Hindlimb muscle (tissue), 1 donor: ENCODE measurements at regions not wholly inside any gene's neighbourhood (a gene's known extent, or its start where the extent isn't known, plus 50 kb on each side); places are given as distances from the start of the nearest gene placed in this dataset.

Experiments used
- DNase-seq: peaks from one replicate; pipeline ENCODE4 v3.0.0-alpha.2; 2013

- no peak for DNase-seq
Observed at GRCh38 chr4:138740816-138741745, 274.5 kb upstream of the NOCT start.

DNA sequence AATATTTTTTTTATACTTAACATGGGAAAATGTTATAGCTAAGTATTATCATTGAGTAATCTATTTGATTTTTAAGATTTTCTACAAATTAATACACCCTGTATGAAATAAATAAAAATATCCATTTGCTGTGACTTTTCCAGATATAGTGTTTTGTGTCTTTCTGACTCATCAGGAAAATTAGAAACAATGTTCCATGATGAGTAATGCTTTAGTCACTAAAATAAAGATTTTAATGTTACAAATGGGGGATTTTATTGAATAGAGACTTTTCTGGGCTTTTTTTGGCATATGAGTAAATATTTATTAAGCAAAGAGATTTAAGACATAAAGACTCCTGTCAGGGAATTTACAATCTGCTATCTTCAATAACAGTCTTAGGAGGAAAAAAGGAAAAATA lies 279.2 kb upstream of the NOCT start:
- no peak for DNase-seq

DNA sequence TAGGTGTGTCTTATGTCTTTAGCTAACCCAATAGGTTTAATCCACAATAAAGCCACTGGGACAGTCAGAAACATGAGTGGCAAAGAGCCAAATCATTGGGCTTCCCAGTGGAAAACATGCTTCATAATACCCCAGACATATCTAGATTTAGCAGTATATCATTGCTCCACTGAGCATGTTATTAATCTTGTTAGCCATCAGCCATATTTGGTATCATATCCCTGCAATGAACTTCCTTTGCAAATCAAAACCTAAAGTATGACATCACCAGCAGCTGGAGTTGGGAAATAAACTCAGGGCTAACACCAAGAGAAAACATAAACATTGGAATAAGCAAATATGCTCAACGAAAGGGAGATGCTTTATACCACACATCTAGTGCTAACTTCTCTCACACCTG lies 280.8 kb upstream of the NOCT start:
- DNase-seq, result peak; percentile 23

GRCh38 chr4:138728566-138728965 lies 287.0 kb upstream of the NOCT start:
- no peak for DNase-seq

DNA sequence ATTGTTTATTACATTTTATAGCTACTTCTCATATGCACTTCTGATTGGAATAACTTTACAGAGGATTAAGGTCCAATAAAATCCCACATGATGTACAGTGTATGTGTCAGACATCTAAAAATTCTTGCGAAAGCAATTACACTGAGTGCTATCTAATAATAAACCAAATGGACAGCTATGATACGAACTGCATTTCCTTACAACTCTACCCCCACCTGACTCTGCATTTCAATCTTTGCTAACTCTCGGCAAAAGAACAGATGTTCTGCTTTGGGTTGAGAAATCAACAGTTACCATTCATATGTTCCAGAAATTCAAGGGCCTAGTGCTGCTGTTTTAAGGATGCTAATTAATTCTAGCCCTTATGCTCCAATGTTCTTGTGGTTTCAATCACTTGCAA lies 287.9 kb upstream of the NOCT start:
- no peak for DNase-seq

DNA sequence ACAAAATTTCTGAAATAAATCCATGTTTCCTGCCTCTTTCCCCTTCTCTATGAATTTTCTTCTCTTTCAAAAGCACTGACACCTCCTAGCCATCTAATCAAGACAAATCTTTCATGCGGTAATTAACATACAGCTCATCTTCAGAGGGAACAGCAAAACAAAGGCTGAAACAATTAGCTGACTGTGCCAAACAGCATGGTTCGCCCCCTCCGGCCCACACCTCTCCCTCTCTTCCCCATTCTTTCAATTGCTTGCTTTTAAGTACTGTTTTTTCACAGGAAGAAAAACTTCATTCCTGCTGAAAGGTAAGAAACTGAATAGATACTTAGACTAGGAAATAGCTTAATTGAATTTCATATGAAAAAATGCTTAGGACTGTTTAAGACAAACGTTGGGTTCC lies 291.1 kb upstream of the NOCT start:
- DNase-seq, result no peak

GRCh38 chr4:138716559-138717335 lies 298.8 kb upstream of the NOCT start:
- DNase-seq, result no peak

DNA sequence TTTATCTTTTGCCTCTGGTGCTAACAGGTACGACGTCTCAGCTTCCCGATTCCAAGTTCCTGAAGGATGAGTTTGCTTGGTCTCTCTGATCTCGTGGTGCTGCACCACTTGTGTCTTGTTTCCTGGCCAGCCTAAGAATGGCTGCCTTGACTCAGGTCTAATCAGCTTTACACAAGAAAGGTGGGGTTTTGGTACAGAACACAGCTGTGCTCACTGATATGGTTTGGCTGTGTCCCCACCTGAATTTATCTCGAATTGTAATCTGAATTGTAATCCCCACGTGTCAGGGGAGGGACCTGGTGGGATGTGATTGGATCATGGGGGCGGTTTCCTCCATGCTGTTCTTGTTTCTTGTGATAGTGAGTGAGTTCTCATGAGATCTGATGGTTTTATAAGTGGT lies 305.3 kb upstream of the NOCT start:
- DNase-seq, result no peak

DNA sequence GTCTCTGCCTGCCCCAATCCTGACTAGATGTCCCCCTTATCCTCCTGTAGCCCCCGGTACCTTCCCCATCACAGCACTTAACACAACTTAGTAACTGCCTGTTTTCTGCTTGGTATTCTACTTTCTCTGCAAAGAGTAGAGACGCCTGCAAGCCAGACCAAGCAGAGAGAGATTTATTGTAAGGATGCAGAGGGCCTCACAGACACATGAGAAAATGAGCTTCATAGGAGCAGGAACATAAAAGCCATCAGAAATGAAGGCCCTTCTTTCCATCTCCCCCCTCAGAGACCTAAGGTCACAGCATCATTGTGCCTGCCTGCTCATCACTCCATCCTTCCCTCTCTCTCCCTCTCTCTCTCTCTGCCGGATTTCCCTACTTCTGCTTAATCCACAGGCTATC lies 305.7 kb upstream of the NOCT start:
- no peak for DNase-seq

DNA sequence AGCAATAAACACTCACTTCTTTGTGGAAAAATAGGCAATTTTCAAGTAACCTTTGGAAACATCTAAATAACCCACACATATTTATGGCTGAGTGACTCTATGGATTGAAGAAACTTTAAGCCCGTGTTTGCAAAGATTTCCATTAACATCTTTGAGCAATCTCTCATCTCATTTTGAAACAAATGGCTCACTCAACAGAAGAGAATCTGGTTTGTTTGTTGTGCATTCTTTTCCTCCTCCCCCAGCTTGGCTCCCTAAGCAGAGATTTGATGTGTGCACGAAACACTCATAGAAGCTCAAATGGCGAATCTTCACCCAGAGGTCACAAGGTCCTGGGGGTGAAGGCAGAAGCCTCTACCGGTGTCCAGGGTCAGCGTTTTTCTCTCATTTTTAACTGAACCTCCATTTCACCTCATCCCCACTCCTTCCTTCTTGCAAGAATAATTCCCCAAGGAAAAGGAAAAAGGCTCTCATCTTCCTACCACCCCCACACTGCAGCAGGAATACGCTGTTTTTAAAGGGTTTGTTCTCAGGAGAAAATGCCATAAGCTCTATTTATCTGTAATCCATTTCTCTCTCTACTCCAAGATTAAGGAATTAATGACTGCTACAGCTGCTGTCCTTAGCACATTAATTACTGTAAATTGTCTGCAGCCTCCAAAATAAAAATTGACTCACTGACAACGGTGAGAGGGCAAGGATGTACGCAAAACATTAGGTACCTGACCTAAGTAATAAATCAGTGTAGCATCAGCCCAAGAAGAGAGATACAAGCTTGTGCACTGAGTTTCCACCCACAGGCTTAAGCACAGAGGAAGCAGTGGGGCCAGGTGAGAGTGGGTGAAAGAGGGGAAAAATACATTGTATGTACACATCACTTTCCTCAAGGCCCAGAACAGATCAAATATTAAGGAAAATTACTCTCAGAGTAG lies 307.6 kb upstream of the NOCT start:
- no peak for DNase-seq

DNA sequence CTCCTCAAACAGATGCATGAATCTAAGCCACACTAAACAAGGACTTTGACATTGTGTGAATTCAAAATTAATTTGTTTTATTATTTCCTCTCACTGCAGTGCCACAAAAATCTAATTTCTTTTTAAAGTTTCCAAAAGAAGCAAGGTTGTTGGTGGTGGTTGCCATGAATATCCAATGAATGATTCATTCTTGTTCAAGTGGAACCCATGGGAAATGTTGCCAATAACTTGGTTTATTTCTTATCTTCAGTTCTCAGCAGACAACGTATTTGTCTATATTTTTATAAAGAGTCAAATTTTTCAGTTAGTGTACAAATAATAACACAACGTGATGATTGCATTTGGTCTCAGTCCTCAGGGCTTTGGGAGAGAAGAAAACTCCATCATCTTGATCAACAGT lies 309.4 kb upstream of the NOCT start:
- no peak for DNase-seq

DNA sequence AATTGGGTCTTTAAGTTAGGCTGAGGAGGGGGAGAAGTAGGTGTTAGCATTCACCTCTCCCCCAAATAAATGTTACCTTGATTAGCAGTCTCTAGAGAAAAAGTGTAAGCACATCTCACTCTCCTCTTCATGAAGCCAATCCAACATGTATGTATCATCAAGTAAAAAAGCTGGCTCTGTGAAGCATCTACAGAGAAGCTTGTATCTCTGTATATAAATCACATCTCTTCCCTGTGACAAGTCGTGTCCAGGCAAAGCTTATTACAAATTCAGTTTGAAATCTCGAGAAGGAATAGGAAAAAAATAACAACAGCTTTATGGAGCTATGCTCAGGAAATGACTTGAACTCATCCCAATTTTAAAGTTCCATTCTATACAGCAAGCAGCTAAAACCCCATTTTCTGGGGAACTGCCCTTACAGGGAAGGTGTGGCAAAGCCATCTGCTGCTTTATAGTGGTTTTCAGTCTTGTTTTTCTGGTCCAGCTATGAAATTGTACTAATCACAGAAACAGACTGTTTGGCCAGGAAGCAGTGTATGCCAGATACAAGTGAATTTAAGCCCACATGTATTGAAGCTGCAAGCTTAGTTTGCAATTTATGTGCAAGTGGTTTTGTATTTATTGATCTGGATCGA lies 313.3 kb upstream of the NOCT start:
- peak; percentile 74 for DNase-seq

DNA sequence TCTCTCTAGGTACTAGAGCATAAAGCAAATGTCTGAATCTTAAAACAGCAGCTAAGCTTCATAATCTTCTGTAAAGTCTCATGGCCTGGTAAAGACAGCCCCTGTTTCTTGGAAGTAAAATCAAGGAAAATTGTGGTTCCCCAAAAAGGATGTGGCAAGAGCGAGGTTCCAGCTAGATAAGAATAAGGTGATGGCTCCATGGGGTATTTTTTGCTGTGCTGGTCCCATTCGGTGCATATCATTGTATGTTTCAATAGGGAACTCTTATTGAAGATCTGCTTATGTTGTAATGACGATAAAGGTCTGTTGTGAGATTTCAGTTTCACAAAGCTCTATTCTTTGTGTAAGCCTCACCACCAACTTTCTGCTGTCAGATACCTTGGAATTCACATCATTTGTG lies 316.9 kb upstream of the NOCT start:
- no peak for DNase-seq

DNA sequence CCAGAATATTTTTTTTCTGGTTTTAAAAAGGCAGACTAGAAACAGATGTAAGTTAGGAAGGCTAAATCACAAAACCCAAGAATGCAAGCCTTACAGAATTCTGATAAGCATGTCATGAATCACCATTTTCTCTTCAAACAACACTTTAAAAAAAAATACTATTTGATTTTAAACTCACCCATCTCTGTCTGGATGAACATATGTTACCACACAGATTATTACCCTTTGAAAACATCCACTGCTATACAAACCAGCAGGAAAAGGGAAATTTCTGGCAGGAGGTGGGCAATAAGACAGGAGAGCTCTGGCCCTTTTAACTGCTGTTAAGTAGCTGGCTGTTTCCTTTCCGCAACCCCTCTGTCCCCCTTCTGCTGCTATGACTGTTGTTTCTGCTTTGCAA lies 317.7 kb upstream of the NOCT start:
- no peak for DNase-seq

- DNase-seq, result no peak
Observed at GRCh38 chr4:138696771-138697170, 318.8 kb upstream of the NOCT start.

DNA sequence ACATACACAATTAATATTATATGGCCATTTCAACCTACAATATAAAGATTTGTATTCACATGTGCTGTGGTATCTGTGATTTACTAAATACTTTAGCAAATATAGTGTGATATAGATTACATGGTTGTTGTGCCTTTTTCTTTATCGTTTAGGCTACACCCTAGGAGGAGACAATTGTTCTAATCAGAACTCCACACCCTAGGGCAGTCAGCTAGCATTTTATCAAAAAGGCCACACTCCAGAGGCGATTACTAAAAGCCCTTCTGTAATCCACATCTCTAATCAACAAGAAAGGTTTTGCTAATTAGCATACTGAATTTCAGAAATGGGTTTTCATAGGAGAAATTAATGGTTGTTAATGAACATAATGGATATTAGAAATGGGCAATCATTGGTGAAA lies 319.5 kb upstream of the NOCT start:
- no peak for DNase-seq

DNA sequence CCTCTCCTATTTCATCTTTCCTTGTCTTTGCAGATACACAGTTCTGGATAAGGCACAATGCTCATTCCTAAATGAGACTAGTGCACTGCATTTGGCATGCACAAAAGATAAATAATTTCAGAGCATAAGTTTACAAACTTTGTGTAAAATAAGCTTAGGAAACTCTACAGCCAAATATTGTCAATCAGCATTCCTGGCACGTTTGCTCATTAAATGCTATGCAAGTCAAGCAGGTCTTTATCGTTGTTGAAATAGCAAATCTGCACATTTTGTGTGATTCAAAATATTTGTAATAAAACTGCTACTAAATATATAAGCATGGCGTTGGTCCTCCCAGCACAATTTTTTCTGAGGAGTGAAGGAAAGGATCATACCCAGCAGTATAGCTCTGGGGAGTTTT lies 322.1 kb upstream of the NOCT start:
- DNase-seq, result no peak

GRCh38 chr4:138692411-138692810 lies 323.2 kb upstream of the NOCT start:
- DNase-seq, result no peak

- DNase-seq, result no peak
Observed at GRCh38 chr4:138689593-138689992, 326.0 kb upstream of the NOCT start.

- no peak for DNase-seq
Observed at GRCh38 chr4:138689187-138689586, 326.4 kb upstream of the NOCT start.

- DNase-seq, result no peak
Observed at GRCh38 chr4:138688408-138689085, 327.0 kb upstream of the NOCT start.
